ENCODE measurements at regions not wholly inside any gene's neighbourhood (a gene's known extent, or its start where the extent isn't known, plus 50 kb on each side); places are given as distances from the start of the nearest gene placed in this dataset.

DNA sequence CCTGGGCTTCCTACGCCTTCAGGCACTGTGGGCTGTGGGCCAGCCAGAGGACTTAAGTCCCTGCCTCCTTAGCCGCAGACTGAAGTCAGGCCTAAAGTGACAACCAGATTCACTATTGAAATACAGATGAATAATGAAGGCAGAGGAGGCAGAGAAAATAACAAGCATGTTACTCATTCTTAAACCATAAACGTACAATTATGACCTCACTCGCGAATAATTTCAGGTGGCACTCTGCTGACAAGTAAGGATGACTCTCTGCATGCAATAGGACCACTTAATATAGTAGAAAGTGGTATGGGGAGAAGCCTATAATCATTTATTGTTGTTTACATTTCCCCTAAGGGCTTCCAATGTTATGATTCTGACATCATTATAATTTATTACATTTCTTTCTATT, 409.2 kb upstream of the FGF13 start (continued):
- no peak for TF ChIP-seq ZNF354B (CRISPR knock-in tag; IDR thresholded peaks at IDR 0.05)
- TF ChIP-seq RBFOX2 (IDR thresholded peaks at IDR 0.05; ENCODE audit: low read depth, low read length) = no peak
- TF ChIP-seq ZNF3 (CRISPR knock-in tag; IDR thresholded peaks at IDR 0.05) = no peak
- no peak for TF ChIP-seq FOXJ2 (tag; IDR thresholded peaks at IDR 0.05)
- TF ChIP-seq, protein P1, sequence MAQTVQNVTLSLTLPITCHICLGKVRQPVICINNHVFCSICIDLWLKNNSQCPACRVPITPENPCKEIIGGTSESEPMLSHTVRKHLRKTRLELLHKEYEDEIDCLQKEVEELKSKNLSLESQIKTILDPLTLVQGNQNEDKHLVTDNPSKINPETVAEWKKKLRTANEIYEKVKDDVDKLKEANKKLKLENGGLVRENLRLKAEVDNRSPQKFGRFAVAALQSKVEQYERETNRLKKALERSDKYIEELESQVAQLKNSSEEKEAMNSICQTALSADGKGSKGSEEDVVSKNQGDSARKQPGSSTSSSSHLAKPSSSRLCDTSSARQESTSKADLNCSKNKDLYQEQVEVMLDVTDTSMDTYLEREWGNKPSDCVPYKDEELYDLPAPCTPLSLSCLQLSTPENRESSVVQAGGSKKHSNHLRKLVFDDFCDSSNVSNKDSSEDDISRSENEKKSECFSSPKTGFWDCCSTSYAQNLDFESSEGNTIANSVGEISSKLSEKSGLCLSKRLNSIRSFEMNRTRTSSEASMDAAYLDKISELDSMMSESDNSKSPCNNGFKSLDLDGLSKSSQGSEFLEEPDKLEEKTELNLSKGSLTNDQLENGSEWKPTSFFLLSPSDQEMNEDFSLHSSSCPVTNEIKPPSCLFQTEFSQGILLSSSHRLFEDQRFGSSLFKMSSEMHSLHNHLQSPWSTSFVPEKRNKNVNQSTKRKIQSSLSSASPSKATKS (CRISPR knock-in tag; IDR thresholded peaks at IDR 0.05) = no peak
- no peak for TF ChIP-seq MYNN (IDR thresholded peaks at IDR 0.05)
- no peak for TF ChIP-seq MYNN (CRISPR knock-in tag; IDR thresholded peaks at IDR 0.05)
- TF ChIP-seq ZEB2 (IDR thresholded peaks at IDR 0.05) = no peak
- TF ChIP-seq CBX1 (IDR thresholded peaks at IDR 0.05; ENCODE audit: low read depth) = no peak
- no peak for TF ChIP-seq RB1 (IDR thresholded peaks at IDR 0.05; ENCODE audit: low read depth)

GRCh38 chrX:139113708-139114107, 402.2 kb upstream of the FGF13 start:
- Histone ChIP-seq H3K27me3 (ENCODE audit: control insufficient read depth in 2 of 2, insufficient read depth in 2 of 2, low read length in 2 of 2) (no peaks in the 10 kb centered on the region), H3K27ac (ENCODE audit: extremely low read depth, low read depth, low read length) (peak overlapping the region; percentile 30; the same call in 1 of the 3 replicates), H3K4me2 (ENCODE audit: insufficient read depth, low read length) (no peak overlapping the region; the same call in 1 of the 2 replicates), H4K20me1 (replicated peaks; ENCODE audit: control insufficient read depth, insufficient read depth, low read length) (no peaks in the 10 kb centered on the region), H3K36me3 (ENCODE audit: control insufficient read depth, insufficient read depth, low read length) (no peaks in the 10 kb centered on the region), H3K4me3 (no peak overlapping the region), H3K9ac (ENCODE audit: insufficient read depth in 1 of 2, low read depth in 2 of 2, low read length in 2 of 2) (no peak overlapping the region), H3K4me1 (replicated peaks in 1 of 2; ENCODE audit: control insufficient read depth in 2 of 2, insufficient read depth in 2 of 2, low read length in 2 of 2) (peaks cover 0 to 4% of the 10 kb centered on the region in 2 experiments; a peak in 1 of 5 replicates), H2AFZ (ENCODE audit: low read depth, low read length) (peak overlapping the region; percentile 3), H3K9me3 (replicated peaks; ENCODE audit: control insufficient read depth, insufficient read depth, low read depth, low read length) (no peaks in the 10 kb centered on the region), H3K9me1 (ENCODE audit: control insufficient read depth, insufficient read depth, low read length) (no peaks in the 10 kb centered on the region), H3K79me2 (ENCODE audit: control insufficient read depth, insufficient read depth, low read length) (no peaks in the 10 kb centered on the region)
- BruUV-seq (replicated peaks) = no TSS peak
- WGBS (ENCODE audit: insufficient coverage, low coverage, missing lambda C conversion rate) = 44% methylated on average over 6 of the region's 6 CpGs
- in situ Hi-C loops (cut with MboI) = loop anchor here (25.0 kb wide), 1 partner anchor 1374 kb away; no protein-coding TSS in a partner anchor
- ATAC-seq (peak; percentile 47), FAIRE-seq (no peak), DNase-seq (ENCODE audit: extremely low read depth in 1 of 4, low spot score in 3 of 4) (peak in 2 of 4 experiments; percentile 6 to 31)
- POLR2A ChIA-PET = interaction anchor here (0.7 kb wide), 1 partner anchor 19 kb away, joined by 4 read pairs; no protein-coding TSS in a partner anchor
- CTCF ChIA-PET (ENCODE audit: low intra/inter-chr PET ratio) = no interaction called here
- intact Hi-C loops (cut with micrococcal nuclease) = no loop called here
- TF ChIP-seq MAFF (IDR thresholded peaks at IDR 0.05; ENCODE audit: low read length) (peak; percentile 9; the same call in 1 of the 2 replicates), HNRNPLL (IDR thresholded peaks at IDR 0.05; ENCODE audit: low read depth, low read length, poor library complexity, severe bottlenecking) (no peak), ATF2 (CRISPR knock-in tag; IDR thresholded peaks at IDR 0.05) (no peak), KDM5B (IDR thresholded peaks at IDR 0.05; ENCODE audit: insufficient replicate concordance, low read depth, low read length) (no peak), ETV6 (IDR thresholded peaks at IDR 0.05; ENCODE audit: borderline replicate concordance in 1 of 2, low read depth in 2 of 2, low read length in 1 of 2) (peak; percentile 67 to 69; a peak in 2 of 4 replicates), ETV6 (CRISPR knock-in tag; IDR thresholded peaks at IDR 0.05; ENCODE audit: borderline replicate concordance) (no peak), ZFP36 (IDR thresholded peaks at IDR 0.05; ENCODE audit: low read depth, low read length, partially characterized antibody) (no peak), MCM2 (IDR thresholded peaks at IDR 0.05; ENCODE audit: low read depth) (no peak), SIN3A (IDR thresholded peaks at IDR 0.05; ENCODE audit: borderline replicate concordance in 2 of 2, control insufficient read depth in 1 of 2, low read depth in 2 of 2, low read length in 2 of 2) (no peak), SPI1 (IDR thresholded peaks at IDR 0.05; ENCODE audit: borderline replicate concordance, low read depth, low read length) (peak; percentile 70; the same call in 1 of the 2 replicates), NCOA2 (IDR thresholded peaks at IDR 0.05; ENCODE audit: partially characterized antibody in 2 of 2) (no peak)
